ENCODE measurements at regions not wholly inside any gene's neighbourhood (a gene's known extent, or its start where the extent isn't known, plus 50 kb on each side); places are given as distances from the start of the nearest gene placed in this dataset.

- Histone ChIP-seq H3K4me3 (ENCODE audit: low read depth, low read length) (no peak overlapping the region), H3K36me3 (ENCODE audit: control insufficient read depth, insufficient read depth, low read length) (no peaks in the 10 kb centered on the region), H3K27me3 (ENCODE audit: control insufficient read depth, insufficient read depth, low read length) (no peaks in the 10 kb centered on the region)
- no peak for DNase-seq (ENCODE audit: low read depth)
- no peak for TF ChIP-seq CTCF (IDR thresholded peaks at IDR 0.05; ENCODE audit: insufficient read depth, low read length, poor library complexity, severe bottlenecking)
Measured at GRCh38 chr1:209015092-209015491, 568.4 kb upstream of the CAMK1G start.

DNA sequence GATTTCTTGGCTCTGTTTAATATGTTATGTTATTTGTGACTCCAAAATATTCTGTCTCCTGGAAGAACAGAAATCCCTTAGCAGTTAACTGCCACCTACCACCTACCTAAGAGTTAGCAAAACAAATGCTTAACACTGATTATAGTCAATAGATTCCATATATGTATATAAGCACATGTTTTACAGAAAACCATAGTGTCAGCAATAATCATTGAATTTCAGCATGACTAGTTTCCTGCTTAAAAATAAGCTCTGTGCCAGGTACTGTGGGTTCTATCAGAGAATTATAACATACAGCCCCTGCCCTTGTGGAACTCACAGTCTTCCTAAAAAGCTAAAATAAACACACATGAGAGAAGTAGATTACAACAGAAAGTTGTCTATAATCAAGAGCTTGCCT is 561.9 kb upstream of the CAMK1G start:
- DNase-seq (ENCODE audit: low read depth) = no peak
- no peak for TF ChIP-seq CTCF (IDR thresholded peaks at IDR 0.05; ENCODE audit: insufficient read depth, low read length, poor library complexity, severe bottlenecking)
- H3K36me3 ChIP-seq (ENCODE audit: control insufficient read depth, insufficient read depth, low read length) = no peaks in the 10 kb centered on the region
- no peaks in the 10 kb centered on the region for H3K27me3 ChIP-seq (ENCODE audit: control insufficient read depth, insufficient read depth, low read length)
- H3K4me3 ChIP-seq (ENCODE audit: low read depth, low read length) = no peak overlapping the region

- Histone ChIP-seq H3K27me3 (ENCODE audit: control insufficient read depth, insufficient read depth, low read length) (no peaks in the 10 kb centered on the region), H3K4me3 (ENCODE audit: low read depth, low read length) (no peak overlapping the region), H3K36me3 (ENCODE audit: control insufficient read depth, insufficient read depth, low read length) (no peaks in the 10 kb centered on the region)
- DNase-seq (ENCODE audit: low read depth) = no peak
- no peak for TF ChIP-seq CTCF (IDR thresholded peaks at IDR 0.05; ENCODE audit: insufficient read depth, low read length, poor library complexity, severe bottlenecking)
Measured at GRCh38 chr1:209023790-209024189, 559.7 kb upstream of the CAMK1G start.

- DNase-seq (ENCODE audit: low read depth) = no peak
- TF ChIP-seq CTCF (IDR thresholded peaks at IDR 0.05; ENCODE audit: insufficient read depth, low read length, poor library complexity, severe bottlenecking) = no peak
- Histone ChIP-seq H3K27me3 (ENCODE audit: control insufficient read depth, insufficient read depth, low read length) (no peaks in the 10 kb centered on the region), H3K36me3 (ENCODE audit: control insufficient read depth, insufficient read depth, low read length) (no peaks in the 10 kb centered on the region), H3K4me3 (ENCODE audit: low read depth, low read length) (no peak overlapping the region)
Measured at GRCh38 chr1:209029737-209030136, 553.8 kb upstream of the CAMK1G start.

GRCh38 chr1:209030454-209031167 is 552.9 kb upstream of the CAMK1G start:
- no peak for TF ChIP-seq CTCF (IDR thresholded peaks at IDR 0.05; ENCODE audit: insufficient read depth, low read length, poor library complexity, severe bottlenecking)
- DNase-seq (ENCODE audit: low read depth) = no peak
- Histone ChIP-seq H3K27me3 (ENCODE audit: control insufficient read depth, insufficient read depth, low read length) (no peaks in the 10 kb centered on the region), H3K36me3 (ENCODE audit: control insufficient read depth, insufficient read depth, low read length) (no peaks in the 10 kb centered on the region), H3K4me3 (ENCODE audit: low read depth, low read length) (no peak overlapping the region)

- H3K27me3 ChIP-seq (ENCODE audit: control insufficient read depth, insufficient read depth, low read length) = no peaks in the 10 kb centered on the region
- DNase-seq (ENCODE audit: low read depth) = no peak
- no peaks in the 10 kb centered on the region for H3K36me3 ChIP-seq (ENCODE audit: control insufficient read depth, insufficient read depth, low read length)
- no peak for TF ChIP-seq CTCF (IDR thresholded peaks at IDR 0.05; ENCODE audit: insufficient read depth, low read length, poor library complexity, severe bottlenecking)
- H3K4me3 ChIP-seq (ENCODE audit: low read depth, low read length) = no peak overlapping the region
Measured at GRCh38 chr1:209037064-209037463, 546.5 kb upstream of the CAMK1G start.
